Mesendoderm (in vitro differentiated cells): ENCODE measurements at regions not wholly inside any gene's neighbourhood (a gene's known extent, or its start where the extent isn't known, plus 50 kb on each side); places are given as distances from the start of the nearest gene placed in this dataset.

Source experiments
- DNase-seq: peaks from one replicate; pipeline ENCODE4 v3.0.0; 2013
- H2AK5ac ChIP-seq: 2 replicates; pipeline ENCODE4 v1.6.1; 2013; ENCODE audit warnings: low read length, inconsistent platforms
- H2BK120ac ChIP-seq: 2 replicates; pipeline ENCODE4 v1.6.1; 2013; ENCODE audit warnings: low read depth, mild to moderate bottlenecking, low read length, moderate library complexity, mixed read lengths
- H2BK15ac ChIP-seq: replicated peaks from 2 replicates; pipeline ENCODE4 v1.6.1; 2013; ENCODE audit warnings: low read depth, mild to moderate bottlenecking, moderate library complexity
- H2BK5ac ChIP-seq: 2 replicates; pipeline ENCODE4 v1.6.1; 2013; ENCODE audit warnings: low read length, inconsistent platforms
- H3K18ac ChIP-seq: 2 replicates; pipeline ENCODE4 v1.6.1; 2013; ENCODE audit warnings: mild to moderate bottlenecking, low read length, mixed read lengths
- H3K23ac ChIP-seq: one replicate; pipeline ENCODE4 v1.6.1; 2013; ENCODE audit warnings: low read length
- H3K27ac ChIP-seq: 2 replicates; pipeline ENCODE4 v1.5.1; 2013; ENCODE audit warnings: low read depth, mild to moderate bottlenecking, inconsistent platforms, low read length, moderate library complexity
- H3K27me3 ChIP-seq: 2 replicates; pipeline ENCODE4 v1.6.1; 2013; ENCODE audit warnings: low read length, control low read depth, mild to moderate bottlenecking, inconsistent platforms; ENCODE audit not compliant: insufficient read depth, poor library complexity
- H3K36me3 ChIP-seq: 2 replicates; pipeline ENCODE4 v1.6.1; 2013; ENCODE audit warnings: low read length, inconsistent platforms; ENCODE audit not compliant: control insufficient read depth, insufficient read depth
- H3K4ac ChIP-seq: one replicate; pipeline ENCODE4 v1.6.1; 2013; ENCODE audit warnings: low read depth, mild to moderate bottlenecking, low read length, moderate library complexity
- H3K4me1 ChIP-seq: 2 replicates; pipeline ENCODE4 v1.6.1; 2013; ENCODE audit warnings: low read depth, low read length, inconsistent platforms; ENCODE audit not compliant: control insufficient read depth
- H3K4me2 ChIP-seq: 2 replicates; pipeline ENCODE4 v1.6.1; 2013; ENCODE audit warnings: low read length
- H3K4me3 ChIP-seq: 2 replicates; pipeline ENCODE4 v1.5.1; 2013; ENCODE audit warnings: mild to moderate bottlenecking, low read length
- H3K56ac ChIP-seq: one replicate; pipeline ENCODE4 v1.6.1; 2013; ENCODE audit warnings: low read length
- H3K79me1 ChIP-seq: 2 replicates; pipeline ENCODE4 v1.6.1; 2013; ENCODE audit warnings: low read length, inconsistent platforms
- H3K79me2 ChIP-seq: 2 replicates; pipeline ENCODE4 v1.6.1; 2013; ENCODE audit warnings: mild to moderate bottlenecking, low read length; ENCODE audit not compliant: control insufficient read depth, insufficient read depth
- H3K9ac ChIP-seq: 2 replicates; pipeline ENCODE4 v1.6.1; 2013; ENCODE audit warnings: low read length, inconsistent platforms
- H4K5ac ChIP-seq: one replicate; pipeline ENCODE4 v1.6.1; 2013; ENCODE audit warnings: low read length
- H4K8ac ChIP-seq: one replicate; pipeline ENCODE4 v1.6.1; 2013; ENCODE audit warnings: low read depth, mild to moderate bottlenecking, control low read depth, low read length, moderate library complexity
- WGBS: extraction: QIAGEN DNeasy Blood & Tissue Kit; methylation state at CpG from one replicate; pipeline ENCODE4 v1.1.7; 2013; ENCODE audit warnings: low lambda C conversion rate, missing lambda C conversion rate; ENCODE audit not compliant: insufficient coverage; ENCODE audit errors: extremely low coverage; 5-methylcytosine and 5-hydroxymethylcytosine counted together

- Histone ChIP-seq H2BK5ac (no peak overlapping the region), H2BK120ac (no peak overlapping the region), H4K8ac (no peak overlapping the region), H4K5ac (no peak overlapping the region), H3K18ac (no peak overlapping the region), H3K4me2 (no peak overlapping the region), H3K27me3 (no peaks in the 10 kb centered on the region), H3K27ac (no peak overlapping the region), H3K56ac (no peak overlapping the region), H3K4me1 (peaks cover 2% of the 10 kb centered on the region), H2AK5ac (no peak overlapping the region), H3K4me3 (no peak overlapping the region), H3K79me2 (no peaks in the 10 kb centered on the region), H3K4ac (no peak overlapping the region), H3K9ac (no peak overlapping the region), H2BK15ac (no peak overlapping the region), H3K79me1 (no peaks in the 10 kb centered on the region), H3K23ac (no peak overlapping the region), H3K36me3 (no peaks in the 10 kb centered on the region)
- DNase-seq, result peak; percentile 41
- no CpG with 5 or more reads among the region's 1 CpG for WGBS
These were observed 113.9 kb upstream of the ADAMTSL1 start for GRCh38 chr9:18360005-18360404.

GRCh38 chr9:18361646-18362045 is 112.3 kb upstream of the ADAMTSL1 start:
- no CpG with 5 or more reads among the region's 2 CpGs for WGBS
- H2AK5ac ChIP-seq, result no peak overlapping the region
- no peak overlapping the region for H3K18ac ChIP-seq

GRCh38 chr9:18362166-18362565 is 111.8 kb upstream of the ADAMTSL1 start:
- H3K4me3 ChIP-seq, result no peak overlapping the region
- H2BK5ac ChIP-seq, result no peak overlapping the region
- H3K18ac ChIP-seq, result no peak overlapping the region
- H3K4me1 ChIP-seq, result peaks cover 2% of the 10 kb centered on the region
- H2AK5ac ChIP-seq, result no peak overlapping the region
- no peaks in the 10 kb centered on the region for H3K27me3 ChIP-seq
- no peak overlapping the region for H2BK120ac ChIP-seq
- H3K4ac ChIP-seq, result no peak overlapping the region
- no peak for DNase-seq
- no peak overlapping the region for H3K56ac ChIP-seq
- WGBS, result no CpG with 5 or more reads among the region's 1 CpG
- H3K4me2 ChIP-seq, result no peak overlapping the region
- H3K23ac ChIP-seq, result no peak overlapping the region
- no peak overlapping the region for H3K9ac ChIP-seq
- no peaks in the 10 kb centered on the region for H3K79me2 ChIP-seq
- H4K8ac ChIP-seq, result no peak overlapping the region
- no peak overlapping the region for H2BK15ac ChIP-seq
- H3K79me1 ChIP-seq, result no peaks in the 10 kb centered on the region
- H4K5ac ChIP-seq, result no peak overlapping the region
- no peaks in the 10 kb centered on the region for H3K36me3 ChIP-seq
- H3K27ac ChIP-seq, result no peak overlapping the region

More at GRCh38 chr9:18361646-18362045, 112.3 kb upstream of the ADAMTSL1 start:
- Histone ChIP-seq H3K9ac (no peak overlapping the region), H3K27ac (no peak overlapping the region), H3K23ac (no peak overlapping the region), H2BK15ac (no peak overlapping the region), H3K36me3 (no peaks in the 10 kb centered on the region), H3K56ac (no peak overlapping the region), H3K4me3 (no peak overlapping the region), H2BK120ac (no peak overlapping the region), H3K79me1 (no peaks in the 10 kb centered on the region), H2BK5ac (no peak overlapping the region), H3K79me2 (no peaks in the 10 kb centered on the region), H4K8ac (no peak overlapping the region), H3K4ac (no peak overlapping the region), H3K4me2 (no peak overlapping the region), H4K5ac (no peak overlapping the region), H3K4me1 (peaks cover 2% of the 10 kb centered on the region), H3K27me3 (no peaks in the 10 kb centered on the region)
- DNase-seq, result no peak

GRCh38 chr9:18362901-18363685 is 110.9 kb upstream of the ADAMTSL1 start:
- Histone ChIP-seq H3K4me1 (peaks cover 2% of the 10 kb centered on the region), H3K4me3 (no peak overlapping the region), H3K36me3 (no peaks in the 10 kb centered on the region), H2BK5ac (no peak overlapping the region), H3K4ac (no peak overlapping the region), H3K79me2 (no peaks in the 10 kb centered on the region), H3K18ac (no peak overlapping the region), H3K27me3 (no peaks in the 10 kb centered on the region), H2BK15ac (no peak overlapping the region), H3K9ac (no peak overlapping the region), H2BK120ac (no peak overlapping the region), H3K23ac (no peak overlapping the region), H3K56ac (no peak overlapping the region), H4K8ac (no peak overlapping the region), H3K79me1 (no peaks in the 10 kb centered on the region), H2AK5ac (no peak overlapping the region), H3K4me2 (no peak overlapping the region), H3K27ac (no peak overlapping the region), H4K5ac (no peak overlapping the region)
- WGBS, result no CpG with 5 or more reads among the region's 3 CpGs
- peak; percentile 8 for DNase-seq

GRCh38 chr9:18365651-18366050 is 108.3 kb upstream of the ADAMTSL1 start:
- no peak overlapping the region for H3K56ac ChIP-seq
- no peak overlapping the region for H3K4me2 ChIP-seq
- H3K4me1 ChIP-seq, result no peaks in the 10 kb centered on the region
- H3K4me3 ChIP-seq, result no peak overlapping the region
- no peak overlapping the region for H3K4ac ChIP-seq
- DNase-seq, result no peak
- no peak overlapping the region for H2BK5ac ChIP-seq
- H3K18ac ChIP-seq, result no peak overlapping the region
- H3K27me3 ChIP-seq, result no peaks in the 10 kb centered on the region
- no peak overlapping the region for H2BK15ac ChIP-seq
- H2AK5ac ChIP-seq, result no peak overlapping the region
- no peaks in the 10 kb centered on the region for H3K36me3 ChIP-seq
- H2BK120ac ChIP-seq, result no peak overlapping the region
- no peak overlapping the region for H3K9ac ChIP-seq
- H3K79me2 ChIP-seq, result no peaks in the 10 kb centered on the region
- H4K5ac ChIP-seq, result no peak overlapping the region
- no peak overlapping the region for H4K8ac ChIP-seq
- H3K27ac ChIP-seq, result no peak overlapping the region
- H3K79me1 ChIP-seq, result no peaks in the 10 kb centered on the region
- no CpG with 5 or more reads among the region's 6 CpGs for WGBS
- no peak overlapping the region for H3K23ac ChIP-seq

GRCh38 chr9:18366184-18366583 is 107.8 kb upstream of the ADAMTSL1 start:
- Histone ChIP-seq H4K5ac (no peak overlapping the region), H3K4ac (no peak overlapping the region), H3K79me1 (no peaks in the 10 kb centered on the region), H2BK5ac (no peak overlapping the region), H3K27me3 (no peaks in the 10 kb centered on the region), H3K56ac (no peak overlapping the region), H2AK5ac (no peak overlapping the region), H3K27ac (no peak overlapping the region), H3K79me2 (no peaks in the 10 kb centered on the region), H4K8ac (no peak overlapping the region), H3K23ac (no peak overlapping the region), H2BK15ac (no peak overlapping the region), H3K4me2 (no peak overlapping the region), H3K9ac (no peak overlapping the region), H3K4me3 (no peak overlapping the region), H3K4me1 (no peaks in the 10 kb centered on the region), H2BK120ac (no peak overlapping the region), H3K36me3 (no peaks in the 10 kb centered on the region), H3K18ac (no peak overlapping the region)
- DNase-seq, result no peak
- WGBS, result no CpG with 5 or more reads among the region's 3 CpGs
